Right lobe of liver (tissue), 6 donors: ENCODE measurements at regions not wholly inside any gene's neighbourhood (a gene's known extent, or its start where the extent isn't known, plus 50 kb on each side); places are given as distances from the start of the nearest gene placed in this dataset.

Source experiments
- ATAC-seq, 4 donors: fragments of 200-7000 bp; cut with Tn5 transposase; one replicate each; pipeline ENCODE4 v1.9.1; 2020; ENCODE audit warnings: mild to moderate bottlenecking in 4 of 4, moderate library complexity in 4 of 4
- DNase-seq, 3 donors: peaks; one replicate each; pipeline ENCODE4 v3.0.0-alpha.2; 2020
- H3K27ac ChIP-seq, 3 donors: fragments of 200-600 bp; one replicate each; pipeline ENCODE4 v1.8.0; 2022
- H3K27me3 ChIP-seq, 2 donors: fragments of 200-600 bp; one replicate each; pipeline ENCODE4 v1.8.0; 2022
- H3K36me3 ChIP-seq, 4 donors: fragments of 200-600 bp; sonication (generic) in 1 of 4; one replicate each; pipeline versions ENCODE4 v1.5.1 to v1.8.0; 2017 to 2022; ENCODE audit warnings: control low read depth in 1 of 4
- H3K4me1 ChIP-seq, 4 donors: fragments of 200-600 bp; sonication (generic) in 1 of 4; one replicate each; pipeline versions ENCODE4 v1.5.1 to v1.8.0; 2017 to 2022; ENCODE audit warnings: control low read depth in 1 of 4
- H3K4me3 ChIP-seq, 3 donors: fragments of 200-600 bp; one replicate each; pipeline ENCODE4 v1.8.0; 2022
- H3K9me3 ChIP-seq, 4 donors: fragments of 200-600 bp; sonication (generic) in 1 of 4; one replicate each; pipeline versions ENCODE4 v1.5.1 to v1.8.0; 2017 to 2022; ENCODE audit warnings: control low read depth in 1 of 4
- POLR2A ChIP-seq: fragments of 450-650 bp; IDR thresholded peaks from one replicate; pipeline ENCODE4 v1.6.1; 2017; ENCODE audit warnings: antibody characterized with exemption, mild to moderate bottlenecking
- WGBS: methylation state at CpG from one replicate; pipeline ENCODE4 v1.1.6; 2018; ENCODE audit warnings: low coverage, low lambda C conversion rate; ENCODE audit not compliant: insufficient coverage; ENCODE audit errors: missing lambda C conversion rate; 5-methylcytosine and 5-hydroxymethylcytosine counted together
- intact Hi-C, 2 donors: fragments of 100-400 bp; cut with DNase I; formaldehyde crosslinking; loops; one replicate each; pipeline versions ENCODE4 v1.11.2 to v1.14.1; 2022
- TF ChIP-seq, protein P1 (sequence below), 4 donors: fragments of 200-600 bp in 3 of 4; fragments of 450-650 bp in 1 of 4; IDR thresholded peaks; one replicate each; pipeline versions ENCODE4 v1.5.1 to v1.8.0; 2016 to 2022; ENCODE audit warnings: antibody characterized with exemption in 4 of 4, mild to moderate bottlenecking in 2 of 4
- donor health status: DM: no; HTN: yes; CAD: no.
- donor health status: DM: no; HTN: no; CAD: no.
- donor health status: DM: no; HTN: no; CAD: no.
- donor health status: DM: no; HTN: yes; CAD: no.
- donor health status: DM: no; HTN: yes; CAD: no.

DNA sequence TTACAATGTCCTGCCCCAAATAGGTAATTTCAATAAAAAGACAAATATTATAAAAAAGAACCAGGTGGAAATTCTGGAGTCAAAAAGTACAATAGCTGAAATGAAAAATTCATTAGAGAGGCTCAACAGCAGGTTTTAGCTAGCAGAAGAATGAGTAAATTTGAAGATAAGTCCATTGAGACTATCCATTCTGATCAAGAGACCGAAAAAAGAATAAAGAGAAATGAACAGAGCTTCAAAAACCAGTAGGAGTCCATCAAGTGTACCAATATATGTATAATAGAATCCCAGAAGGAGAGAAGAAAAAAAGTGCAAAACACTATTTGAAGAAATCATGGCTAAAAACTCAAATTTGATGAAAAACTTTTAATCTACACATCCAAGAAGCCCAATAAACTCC is 60.5 kb upstream of the POMGNT2 start:
- TF ChIP-seq, protein P1, sequence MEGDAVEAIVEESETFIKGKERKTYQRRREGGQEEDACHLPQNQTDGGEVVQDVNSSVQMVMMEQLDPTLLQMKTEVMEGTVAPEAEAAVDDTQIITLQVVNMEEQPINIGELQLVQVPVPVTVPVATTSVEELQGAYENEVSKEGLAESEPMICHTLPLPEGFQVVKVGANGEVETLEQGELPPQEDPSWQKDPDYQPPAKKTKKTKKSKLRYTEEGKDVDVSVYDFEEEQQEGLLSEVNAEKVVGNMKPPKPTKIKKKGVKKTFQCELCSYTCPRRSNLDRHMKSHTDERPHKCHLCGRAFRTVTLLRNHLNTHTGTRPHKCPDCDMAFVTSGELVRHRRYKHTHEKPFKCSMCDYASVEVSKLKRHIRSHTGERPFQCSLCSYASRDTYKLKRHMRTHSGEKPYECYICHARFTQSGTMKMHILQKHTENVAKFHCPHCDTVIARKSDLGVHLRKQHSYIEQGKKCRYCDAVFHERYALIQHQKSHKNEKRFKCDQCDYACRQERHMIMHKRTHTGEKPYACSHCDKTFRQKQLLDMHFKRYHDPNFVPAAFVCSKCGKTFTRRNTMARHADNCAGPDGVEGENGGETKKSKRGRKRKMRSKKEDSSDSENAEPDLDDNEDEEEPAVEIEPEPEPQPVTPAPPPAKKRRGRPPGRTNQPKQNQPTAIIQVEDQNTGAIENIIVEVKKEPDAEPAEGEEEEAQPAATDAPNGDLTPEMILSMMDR (IDR thresholded peaks at IDR 0.05) = no peak
- no peak for TF ChIP-seq POLR2A
- no peak overlapping the region for H3K4me3 ChIP-seq
- no peaks in the 10 kb centered on the region for H3K9me3 ChIP-seq
- ATAC-seq = no peak
- 80% methylated on average over 1 of the region's 1 CpG for WGBS
- intact Hi-C loops = loop anchor here in 1 of 2 donors (10.0 kb wide), 1 partner anchor 338 kb away; no protein-coding TSS in a partner anchor
- peaks cover 0 to 6% (median 0%) of the 10 kb centered on the region in 4 donors for H3K4me1 ChIP-seq
- DNase-seq = no peak
- no peaks in the 10 kb centered on the region for H3K27me3 ChIP-seq
- no peaks in the 10 kb centered on the region for H3K36me3 ChIP-seq
- H3K27ac ChIP-seq = no peak overlapping the region

DNA sequence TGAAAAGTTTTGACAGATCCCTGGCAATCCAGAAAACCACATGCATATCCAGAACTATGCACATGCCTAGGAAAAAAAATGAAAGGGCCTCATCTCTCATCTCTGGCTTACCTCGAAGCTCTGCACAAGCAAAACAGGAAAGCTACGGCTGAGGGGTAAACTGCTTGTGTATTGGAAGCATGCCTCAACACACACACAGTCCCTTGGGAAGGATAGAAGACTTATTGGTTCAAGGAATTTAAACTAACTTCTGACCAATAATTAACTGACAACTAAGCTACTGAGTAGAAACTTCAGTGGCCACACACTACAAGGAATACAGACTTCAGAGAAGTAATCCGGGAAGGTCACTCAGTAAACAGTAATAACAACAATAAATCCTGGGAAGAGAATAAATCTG is 59.9 kb upstream of the POMGNT2 start:
- WGBS = 88% methylated on average over 1 of the region's 3 CpGs
- Histone ChIP-seq H3K4me3 (no peak overlapping the region), H3K4me1 (peaks cover 0 to 6% (median 0%) of the 10 kb centered on the region in 4 donors), H3K27ac (no peak overlapping the region), H3K36me3 (no peaks in the 10 kb centered on the region), H3K27me3 (no peaks in the 10 kb centered on the region), H3K9me3 (no peaks in the 10 kb centered on the region)
- intact Hi-C loops = loop anchor here in 1 of 2 donors (10.0 kb wide), 1 partner anchor 339 kb away; no protein-coding TSS in a partner anchor
- TF ChIP-seq, protein P1 (IDR thresholded peaks at IDR 0.05) = no peak
- no peak for TF ChIP-seq POLR2A
- ATAC-seq (no peak), DNase-seq (no peak)

DNA sequence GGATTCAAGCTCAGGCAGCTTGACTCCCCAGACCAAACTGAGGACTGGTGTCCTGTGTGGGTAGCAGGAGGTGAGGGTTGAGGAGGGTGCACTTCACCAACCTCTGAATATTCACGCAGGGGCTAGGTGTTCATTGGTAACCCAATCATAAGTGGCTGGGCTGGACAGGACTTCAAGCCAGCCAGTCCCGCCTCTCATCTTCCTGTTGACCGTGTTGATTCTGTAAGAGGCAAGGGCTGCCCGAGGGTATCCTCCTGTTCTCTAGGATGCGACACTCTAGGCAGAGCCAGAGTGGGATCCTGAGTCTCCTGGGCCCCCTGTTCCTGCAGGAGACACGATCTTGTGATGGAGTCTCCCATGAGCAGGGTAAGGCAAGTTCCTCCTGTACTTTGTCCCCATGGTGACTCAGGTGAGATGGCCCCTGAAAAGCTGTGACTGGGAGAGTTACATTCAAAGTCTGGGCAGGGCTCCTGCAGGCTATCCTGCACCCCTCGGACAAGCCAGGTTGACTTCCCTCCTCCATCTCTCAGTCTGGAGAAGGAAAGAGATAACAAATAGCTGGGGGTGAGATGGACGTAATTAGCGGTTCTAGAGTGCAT is 58.1 kb upstream of the POMGNT2 start:
- H3K27ac ChIP-seq = no peak overlapping the region
- H3K4me3 ChIP-seq = no peak overlapping the region
- H3K9me3 ChIP-seq = no peaks in the 10 kb centered on the region
- H3K27me3 ChIP-seq = no peaks in the 10 kb centered on the region
- H3K36me3 ChIP-seq = no peaks in the 10 kb centered on the region
- DNase-seq (no peak), ATAC-seq (no peak)
- TF ChIP-seq POLR2A = no peak
- TF ChIP-seq, protein P1 (IDR thresholded peaks at IDR 0.05) = no peak
- 65% methylated on average over 4 of the region's 9 CpGs for WGBS
- intact Hi-C loops = loop anchor here in 1 of 2 donors (10.0 kb wide), 1 partner anchor 341 kb away; no protein-coding TSS in a partner anchor
- H3K4me1 ChIP-seq = peaks cover 0 to 6% (median 0%) of the 10 kb centered on the region in 4 donors

DNA sequence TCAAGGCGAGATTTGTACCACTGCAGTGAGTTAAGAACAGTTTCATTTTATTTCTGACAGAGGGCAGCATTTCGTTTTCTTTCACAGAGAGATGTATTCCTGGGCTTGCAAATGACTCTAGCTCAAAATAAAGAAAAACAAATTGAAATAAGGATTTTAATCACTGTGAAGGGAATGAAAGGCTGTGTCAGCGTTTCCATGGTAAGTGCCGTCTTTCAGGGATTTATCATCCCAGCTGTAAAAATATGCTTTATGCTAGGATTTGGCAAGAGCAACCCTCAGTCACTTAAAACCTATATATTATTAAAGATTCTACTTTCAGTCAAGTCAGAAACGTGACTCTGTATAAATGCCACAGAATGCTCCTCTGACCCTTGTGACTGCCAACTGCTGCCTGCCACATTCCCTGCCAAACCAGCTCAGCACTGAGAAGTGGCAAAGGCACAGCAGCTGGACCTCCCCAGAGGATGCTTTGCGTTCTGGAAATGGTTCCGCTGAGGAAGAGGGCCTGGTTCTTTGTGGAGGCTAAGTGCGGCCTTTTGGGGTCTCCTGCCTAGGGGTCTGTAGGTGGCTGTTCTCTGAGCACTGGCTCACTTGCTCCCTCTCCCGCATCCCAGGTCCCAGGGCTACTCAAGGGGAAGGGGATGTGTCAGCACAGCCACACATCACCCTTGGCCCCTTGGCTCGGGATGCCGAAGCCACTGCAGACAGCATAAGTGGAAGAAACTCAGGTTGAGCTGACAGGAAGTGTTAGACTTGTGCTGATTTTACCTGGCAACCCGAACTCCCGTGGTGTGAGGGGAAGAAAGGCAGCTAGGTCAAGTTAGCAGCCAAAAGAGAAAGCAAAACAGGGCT is 56.6 kb upstream of the POMGNT2 start:
- peak; percentile 78 to 89 (median 84) for ATAC-seq
- Histone ChIP-seq H3K9me3 (no peaks in the 10 kb centered on the region), H3K4me3 (no peak overlapping the region), H3K4me1 (peaks cover 0 to 6% (median 0%) of the 10 kb centered on the region in 4 donors), H3K27me3 (no peaks in the 10 kb centered on the region), H3K27ac (peak overlapping the region in 2 of 3 donors; percentile 26 to 27), H3K36me3 (no peaks in the 10 kb centered on the region)
- WGBS = 19% methylated on average over 8 of the region's 13 CpGs
- DNase-seq = no peak
- intact Hi-C loops = loop anchor here in 1 of 2 donors (10.0 kb wide), 1 partner anchor 342 kb away; no protein-coding TSS in a partner anchor
- TF ChIP-seq, protein P1 (IDR thresholded peaks at IDR 0.05) = peak; percentile 51 to 75 (median 52)
- TF ChIP-seq POLR2A = no peak
